NCI-H82 treated with DMSO at 0.1 percent for 48 hours (cell line): ENCODE measurements at regions not wholly inside any gene's neighbourhood (a gene's known extent, or its start where the extent isn't known, plus 50 kb on each side); places are given as distances from the start of the nearest gene placed in this dataset.
"Not testable (repeated sequence)": the region's sequence is repeated elsewhere in the genome, so short reads cannot be mapped to it uniquely, and the experiment has no call there.

Experiments
- DNase-seq: peaks from one replicate; lab custom pipeline; 2025; ENCODE audit not compliant: unreplicated experiment; lab: John Stamatoyannopoulos, UW

- DNase-seq = no peak
These were observed 98.3 kb downstream of the SOD2 start for GRCh38 chr6:159594750-159595117.

DNA sequence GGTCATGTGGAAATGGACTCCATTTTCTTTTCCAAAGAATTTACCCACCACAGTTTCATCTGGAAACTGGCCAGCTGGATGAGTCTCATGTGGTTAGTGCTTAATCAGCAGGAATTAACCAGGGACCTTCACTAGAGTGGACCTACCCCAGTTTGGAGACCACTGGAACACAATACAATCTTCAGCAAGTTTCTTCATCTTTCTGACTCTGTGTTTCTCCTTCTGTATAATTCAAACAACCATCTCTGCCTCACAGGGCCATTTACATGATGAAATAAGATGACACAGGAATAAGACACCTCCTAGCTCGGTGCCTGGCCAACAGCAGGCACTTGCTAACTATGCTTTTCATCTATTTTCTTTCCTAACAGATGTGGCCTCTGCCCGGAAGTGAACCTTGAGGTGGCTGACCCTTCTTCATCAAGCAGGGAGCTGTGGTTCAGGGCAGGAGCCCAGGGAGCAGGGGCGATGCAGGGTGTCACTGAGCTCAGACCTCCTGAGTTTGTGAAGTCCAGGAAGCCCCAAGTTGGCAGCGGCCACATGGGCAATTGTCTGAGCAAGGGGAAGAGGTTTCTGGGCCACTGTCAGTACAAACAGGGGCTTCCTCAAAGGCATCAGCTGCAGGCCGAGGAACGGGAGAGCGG is 98.8 kb downstream of the SOD2 start:
- no peak for DNase-seq

DNA sequence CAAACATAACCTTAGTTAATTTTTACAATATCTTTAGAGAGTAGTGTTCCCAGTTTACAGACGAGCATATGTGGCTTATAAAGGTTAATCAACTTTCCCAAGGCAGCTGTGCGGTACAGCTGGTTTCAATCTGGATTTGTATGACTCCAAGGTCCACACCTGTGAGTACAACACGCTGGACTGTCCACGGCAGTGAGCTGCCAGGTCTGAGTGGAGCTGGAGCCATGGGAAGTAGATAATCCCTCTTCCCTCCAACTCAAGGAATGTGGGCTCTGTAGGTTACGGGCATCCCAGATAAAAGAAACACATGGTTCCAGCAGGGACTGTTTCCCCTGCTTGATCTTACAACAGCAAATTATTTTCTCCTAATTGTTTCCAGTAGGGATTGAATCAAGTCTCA is 102.2 kb downstream of the SOD2 start:
- no peak for DNase-seq

- no peak for DNase-seq
These were observed 106.4 kb downstream of the SOD2 start for GRCh38 chr6:159586684-159587083.

DNA sequence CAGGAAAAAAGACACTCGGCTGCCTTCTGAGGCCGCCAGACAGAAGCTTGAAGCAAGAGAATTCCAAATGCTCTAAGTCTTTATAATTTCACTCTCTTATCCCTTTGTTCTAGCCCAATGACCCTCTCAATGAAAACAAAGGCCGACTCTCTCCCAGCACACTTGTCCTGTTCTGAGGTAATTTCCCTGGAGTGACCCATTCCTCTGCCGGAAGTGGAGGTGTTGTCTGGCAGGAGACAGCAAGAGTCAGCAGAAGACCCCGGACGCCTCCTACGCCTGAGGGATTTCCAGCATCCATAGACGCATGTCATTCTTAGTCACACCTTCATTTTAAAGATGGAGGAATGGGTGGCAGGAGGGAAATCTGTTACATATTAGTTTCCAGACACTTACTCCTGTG is 110.3 kb downstream of the SOD2 start:
- DNase-seq = no peak

DNA sequence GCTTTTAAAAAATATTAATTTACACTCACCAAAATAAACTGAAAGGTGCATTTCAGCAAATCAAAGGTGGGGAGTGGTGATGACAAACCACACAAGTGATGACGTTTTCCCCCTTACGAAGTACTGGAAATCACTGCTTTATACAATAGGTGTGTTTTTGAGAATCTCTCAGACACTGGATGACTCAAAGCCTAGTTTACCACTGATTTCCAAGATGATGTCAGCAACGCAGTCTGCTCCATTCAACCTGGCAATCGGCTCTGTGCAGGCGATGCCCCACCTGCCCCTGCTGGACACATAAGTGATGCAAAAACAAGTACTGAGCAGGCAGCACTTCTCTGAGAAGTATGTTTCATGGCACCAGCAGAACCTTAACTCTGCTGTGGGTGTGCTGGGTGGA is 114.4 kb downstream of the SOD2 start:
- no peak for DNase-seq

DNA sequence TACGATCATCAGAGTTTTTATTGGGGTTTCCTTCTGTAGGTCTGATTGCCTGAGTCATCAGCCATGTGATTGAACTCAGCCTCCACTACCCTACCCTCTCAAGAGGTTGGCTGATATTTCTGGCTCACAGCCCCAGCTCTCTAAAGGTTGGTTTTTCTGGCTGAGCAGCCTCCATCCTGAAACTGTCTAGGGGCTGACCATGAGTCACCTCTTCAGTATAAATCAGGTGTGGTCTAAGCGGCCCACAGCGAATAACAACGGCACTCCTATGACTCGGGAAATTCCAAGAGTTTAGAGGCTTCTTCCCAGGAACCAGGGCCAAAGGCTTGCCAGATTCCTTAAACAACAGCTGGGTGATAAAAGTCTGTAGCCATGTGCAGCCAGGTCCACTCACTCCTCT is 115.5 kb downstream of the SOD2 start:
- DNase-seq = no peak

DNA sequence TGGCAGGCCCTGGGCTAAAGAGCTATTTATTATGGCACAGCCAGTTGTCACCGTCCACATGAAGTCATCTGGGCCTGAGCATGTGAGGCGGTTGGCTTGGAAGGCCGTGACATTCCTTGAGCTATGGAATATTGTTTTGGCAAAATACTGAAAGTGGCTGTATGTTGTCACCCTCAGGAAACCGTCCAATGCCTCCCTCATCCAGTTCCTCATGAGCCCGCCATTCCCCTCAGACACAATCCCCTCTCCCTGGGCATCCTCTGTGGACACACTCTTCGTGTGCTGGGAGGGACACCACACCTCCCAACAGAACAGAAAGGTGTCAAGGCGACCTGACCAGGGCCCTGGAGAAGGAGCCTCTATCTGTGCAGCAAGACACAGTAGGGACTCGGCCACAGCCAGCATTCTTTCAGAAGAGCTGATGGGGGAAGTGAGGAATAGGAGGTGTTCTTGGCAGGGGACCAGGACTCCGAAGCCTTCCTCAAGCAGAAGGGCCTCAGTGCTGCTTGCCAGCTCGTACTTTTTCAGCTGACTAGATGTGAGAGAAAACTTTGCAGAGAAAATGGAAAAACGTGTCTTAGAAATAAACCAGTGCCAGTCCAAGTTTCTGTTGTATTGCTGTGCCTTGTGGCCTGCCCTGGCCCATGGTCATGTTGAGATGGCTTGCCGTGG is 120.5 kb downstream of the SOD2 start:
- DNase-seq = no peak

GRCh38 chr6:159565181-159565710 is 127.8 kb downstream of the SOD2 start:
- DNase-seq = no peak

GRCh38 chr6:159564456-159564855 is 128.6 kb downstream of the SOD2 start:
- no peak for DNase-seq

DNA sequence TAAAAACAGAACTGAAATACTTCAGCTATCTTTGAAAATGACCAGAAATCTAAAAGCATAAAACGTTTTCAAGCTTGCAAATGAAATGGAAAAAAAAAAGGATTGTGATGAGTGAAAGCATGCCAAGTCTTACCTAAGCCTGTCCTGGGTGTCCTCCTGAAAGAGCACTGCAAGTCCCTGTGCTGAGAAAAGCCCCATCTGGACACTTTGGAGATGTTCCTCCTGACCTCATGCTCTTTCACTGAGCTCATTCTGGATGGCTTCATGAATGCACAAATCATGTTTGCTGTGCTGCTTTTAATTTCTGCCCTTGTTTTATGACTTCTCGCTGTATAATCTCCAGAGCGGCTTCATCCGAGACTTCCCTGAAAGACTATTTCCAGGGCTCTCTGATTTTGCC is 136.0 kb downstream of the SOD2 start:
- no peak for DNase-seq

DNA sequence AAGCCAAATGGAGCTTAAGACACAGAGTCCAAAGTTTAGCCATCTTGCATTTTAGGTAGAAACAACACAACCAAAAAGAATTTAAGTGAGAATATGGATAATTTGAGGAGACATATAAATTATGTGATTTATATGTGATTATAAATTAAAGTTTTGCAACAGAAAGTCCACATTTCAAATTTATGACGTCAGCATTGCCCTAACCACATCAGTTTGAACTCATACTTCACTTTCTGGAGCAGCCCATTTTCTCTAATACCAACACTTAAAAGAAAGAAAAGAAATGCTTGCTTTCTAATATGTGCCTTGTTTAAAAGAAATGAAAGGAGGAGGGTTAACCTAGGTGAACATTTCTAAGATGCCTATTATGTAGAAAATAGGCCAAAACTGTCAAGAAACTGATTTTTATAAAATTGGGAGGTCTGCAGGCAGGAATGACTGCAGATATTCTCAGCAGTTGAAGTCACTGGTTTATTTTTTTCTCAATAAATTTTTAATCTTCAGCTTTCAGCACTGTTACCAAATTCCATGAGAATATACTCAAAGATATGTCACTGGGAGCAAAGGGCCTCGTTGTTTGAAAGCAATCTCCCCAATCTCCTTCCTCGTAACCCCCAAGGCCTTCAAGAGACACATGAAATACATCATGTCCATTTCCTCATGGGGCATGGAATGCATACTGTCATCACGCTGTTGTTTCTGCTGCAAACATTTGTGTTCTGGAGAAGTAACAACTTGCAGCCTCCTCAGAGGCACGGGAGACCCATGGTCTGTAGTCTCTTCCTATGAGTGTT is 137.8 kb downstream of the SOD2 start:
- no peak for DNase-seq

- DNase-seq = peak; percentile 7
These were observed 151.7 kb downstream of the SOD2 start for GRCh38 chr6:159541296-159541695.

DNA sequence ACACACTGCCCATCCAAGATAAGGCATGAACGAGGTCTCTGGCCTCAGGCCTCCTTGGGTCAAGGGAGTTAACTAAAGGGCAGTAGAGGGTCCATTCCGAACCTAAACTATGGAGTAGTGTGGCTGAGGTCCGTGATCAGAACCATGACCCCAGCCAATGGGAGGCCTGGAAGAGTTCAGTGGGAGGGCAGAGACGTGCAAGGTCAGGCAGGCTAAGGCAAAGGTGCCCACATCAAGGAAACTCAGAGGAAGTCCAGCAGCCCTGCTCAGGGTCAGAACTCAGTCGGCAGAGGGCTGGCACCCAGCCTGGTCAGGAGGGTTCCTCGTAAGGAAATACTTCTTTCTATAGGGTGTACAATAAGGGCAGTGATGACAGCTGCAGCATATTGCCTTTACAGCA is 152.2 kb downstream of the SOD2 start:
- no peak for DNase-seq

GRCh38 chr6:159540152-159540551 is 152.9 kb downstream of the SOD2 start:
- no peak for DNase-seq

DNA sequence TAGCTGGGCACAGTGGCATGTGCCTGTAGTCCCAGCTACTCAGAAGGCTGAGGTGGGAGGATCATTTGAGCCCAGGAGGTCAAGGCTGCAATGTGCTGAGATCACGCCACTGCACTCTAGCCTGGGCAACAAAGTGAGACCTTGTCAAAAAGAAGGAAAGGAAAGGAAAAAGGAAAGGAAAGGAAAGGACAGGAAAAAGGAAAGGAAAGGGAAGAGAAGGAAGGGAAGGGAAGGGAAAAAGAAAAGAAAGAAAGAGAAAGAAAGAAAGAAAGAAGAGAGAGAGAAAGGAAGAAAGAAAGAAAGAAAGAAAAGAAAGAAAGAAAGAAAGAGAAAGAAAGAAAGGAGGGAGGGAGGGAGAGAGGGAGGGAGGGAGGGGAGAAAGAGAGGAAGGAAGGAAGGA is 155.0 kb downstream of the SOD2 start:
- DNase-seq = not testable (repeated sequence)

DNA sequence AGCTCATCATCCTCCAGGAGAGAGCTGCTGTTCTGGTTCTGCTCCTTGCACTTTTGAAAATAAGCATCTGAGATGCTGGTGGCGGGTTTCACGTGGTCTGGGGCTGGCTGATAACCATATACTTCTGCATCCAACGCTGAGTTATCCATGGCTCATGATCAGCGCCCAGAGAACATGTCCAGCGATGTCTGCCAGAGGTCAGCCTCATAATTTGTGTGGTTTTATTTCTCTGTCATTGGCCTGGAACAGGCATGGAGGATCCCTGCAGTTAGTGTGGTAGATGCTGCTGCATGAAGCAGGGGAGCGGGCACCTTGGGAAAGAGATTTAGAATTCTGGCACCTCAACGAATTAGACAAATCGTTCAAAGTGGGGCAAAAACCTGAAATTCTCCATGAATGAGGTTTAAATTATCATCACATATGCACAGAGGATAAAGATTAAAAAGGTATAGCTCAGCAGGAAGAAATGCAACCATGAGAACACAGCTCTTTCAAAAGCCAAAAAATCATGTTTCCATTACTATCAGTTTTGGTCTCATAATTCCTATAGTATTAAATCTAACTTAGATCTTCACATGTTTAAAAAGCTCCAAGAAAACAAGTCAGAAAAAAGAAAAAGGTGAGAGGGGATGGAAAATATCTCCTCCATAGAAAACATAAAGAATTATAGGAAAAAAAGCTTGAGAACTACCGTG is 157.2 kb downstream of the SOD2 start:
- DNase-seq = no peak

DNA sequence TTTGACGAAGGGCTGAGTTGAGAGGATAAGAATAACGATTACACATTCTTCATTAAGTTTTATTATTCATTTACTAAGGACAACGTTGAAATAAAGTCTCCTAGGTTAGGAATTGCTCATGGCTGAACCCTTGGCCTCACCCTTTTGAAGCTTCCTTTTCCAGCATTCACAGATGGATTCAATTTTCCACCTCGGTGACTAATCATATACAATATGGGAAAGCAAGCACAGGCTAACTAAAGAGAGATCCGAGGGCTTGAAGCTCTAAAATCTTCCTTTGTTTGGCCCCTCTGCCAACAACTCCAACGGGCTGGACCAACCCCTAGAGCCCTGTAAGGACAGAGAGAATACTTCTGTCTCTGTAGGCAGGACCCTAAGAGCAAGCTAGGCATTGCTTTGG is 159.5 kb downstream of the SOD2 start:
- no peak for DNase-seq

- DNase-seq = no peak
These were observed 160.0 kb downstream of the SOD2 start for GRCh38 chr6:159533016-159533415.

GRCh38 chr6:159532155-159532554 is 160.9 kb downstream of the SOD2 start:
- DNase-seq = no peak

DNA sequence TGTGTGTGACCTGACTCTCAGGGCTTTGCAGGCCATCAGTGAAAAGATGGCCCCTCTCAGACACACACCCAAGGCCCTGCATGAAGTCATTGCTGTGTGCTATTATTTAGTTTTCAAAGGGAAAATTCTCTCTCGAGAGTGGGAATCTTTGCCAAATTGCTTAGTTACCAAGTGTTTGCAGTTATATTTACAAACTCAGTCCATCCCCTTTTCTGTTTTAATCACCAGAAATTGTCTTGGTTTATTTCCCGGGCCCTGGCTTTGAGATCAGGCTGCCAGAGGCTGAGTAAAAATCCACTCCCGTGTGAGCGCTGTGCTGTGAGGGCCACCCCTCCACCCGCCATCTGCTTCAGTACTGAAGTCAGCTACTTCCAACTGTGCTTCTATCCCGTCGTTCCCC is 163.1 kb downstream of the SOD2 start:
- DNase-seq = no peak
